GM18909 (cell line): ENCODE measurements at regions not wholly inside any gene's neighbourhood (a gene's known extent, or its start where the extent isn't known, plus 50 kb on each side); places are given as distances from the start of the nearest gene placed in this dataset.
"Not testable (repeated sequence)": the region's sequence is repeated elsewhere in the genome, so short reads cannot be mapped to it uniquely, and the experiment has no call there.

Source experiments
- ATAC-seq: cut with Tn5 transposase; IDR thresholded peaks from one replicate; pipeline ENCODE4 v1.9.1; 2021; ENCODE audit warnings: mild to moderate bottlenecking; ENCODE audit not compliant: unreplicated experiment, poor library complexity

DNA sequence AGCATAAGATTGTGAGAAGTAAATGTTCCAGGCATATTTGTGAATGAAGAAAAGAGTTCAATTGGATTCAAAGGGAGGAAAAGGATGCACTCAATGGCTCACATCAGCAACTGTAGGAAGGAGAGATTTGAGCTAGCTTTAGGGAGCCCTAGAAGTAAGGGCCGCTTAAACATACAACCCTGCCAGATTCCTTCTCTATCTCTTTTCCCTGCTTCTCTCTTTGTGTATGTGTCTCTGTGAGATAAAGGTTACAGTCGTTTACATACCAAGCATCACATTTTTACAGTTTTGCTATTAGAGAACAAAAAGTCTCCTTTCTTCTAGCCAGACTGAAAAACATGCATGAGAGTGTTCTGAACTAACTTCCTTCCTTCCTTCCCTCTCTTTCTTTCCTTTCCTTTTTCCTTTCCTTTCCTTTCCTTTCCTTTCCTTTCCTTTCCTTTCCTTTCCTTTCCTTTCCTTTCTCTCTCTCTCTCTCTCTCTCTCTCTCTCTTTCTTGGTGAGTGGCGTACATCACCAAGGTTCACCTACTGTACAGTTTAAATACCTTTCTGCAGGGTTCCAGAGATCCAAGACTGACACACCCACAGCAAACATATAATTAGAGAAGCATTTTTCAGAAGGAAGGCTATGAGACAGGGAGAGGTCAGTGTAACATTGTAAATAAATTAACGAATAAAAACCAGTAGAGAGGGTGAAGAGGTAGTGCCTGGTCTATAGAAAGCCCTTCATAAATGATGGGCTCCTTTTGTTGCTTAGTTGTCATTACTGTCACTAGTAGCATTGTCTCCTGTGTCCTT, 240.4 kb downstream of the ARL4A start:
- ATAC-seq, result no peak

DNA sequence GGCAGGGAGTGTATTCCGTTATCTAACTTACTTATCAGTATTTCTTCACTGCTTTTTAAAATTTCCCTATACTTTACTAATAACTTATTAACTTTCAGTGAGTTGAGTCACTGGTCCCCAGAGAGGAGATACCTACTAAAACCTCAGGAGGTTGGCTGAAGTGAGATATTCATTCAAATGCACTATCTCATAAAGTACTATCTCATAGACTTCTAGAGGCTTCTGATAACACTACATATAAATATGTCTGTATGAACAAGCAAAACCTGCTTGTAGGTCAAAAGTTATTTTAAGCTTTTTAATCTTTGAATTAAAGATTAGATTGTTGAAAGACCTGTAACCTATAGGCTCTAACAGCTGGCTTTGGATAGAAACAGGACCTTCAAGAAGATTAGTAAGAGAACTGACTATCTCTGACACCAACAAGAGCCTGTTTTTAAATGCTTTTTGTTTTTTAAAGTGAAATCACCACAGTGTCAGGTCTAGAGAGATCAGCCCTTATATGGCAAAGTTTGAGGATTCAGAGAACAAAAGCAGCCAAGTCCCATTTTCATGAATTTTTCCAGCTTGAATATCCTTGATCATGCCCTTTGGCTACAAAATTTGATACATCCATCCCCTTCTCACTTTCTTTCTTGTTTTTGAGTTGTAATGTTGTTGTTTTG, 242.2 kb downstream of the ARL4A start:
- peak; percentile 69 for ATAC-seq

DNA sequence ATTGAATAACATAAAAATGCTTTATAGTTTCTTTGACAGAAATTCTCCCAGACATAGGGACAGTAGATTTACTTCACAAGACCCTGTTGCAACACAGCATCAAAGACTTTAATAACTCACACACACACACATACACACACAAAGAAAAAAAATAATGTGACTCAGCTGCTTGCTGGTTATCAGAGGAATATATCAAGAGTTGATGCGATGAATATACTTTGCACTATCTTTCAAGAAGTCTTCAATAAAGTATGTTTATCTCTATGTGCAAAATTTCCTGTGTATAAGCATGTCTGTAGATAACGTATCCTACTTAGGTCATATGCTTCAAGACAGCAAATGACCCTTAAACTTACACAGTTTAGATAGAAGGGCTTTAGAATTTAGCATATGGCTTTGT, 243.1 kb downstream of the ARL4A start:
- ATAC-seq, result no peak

DNA sequence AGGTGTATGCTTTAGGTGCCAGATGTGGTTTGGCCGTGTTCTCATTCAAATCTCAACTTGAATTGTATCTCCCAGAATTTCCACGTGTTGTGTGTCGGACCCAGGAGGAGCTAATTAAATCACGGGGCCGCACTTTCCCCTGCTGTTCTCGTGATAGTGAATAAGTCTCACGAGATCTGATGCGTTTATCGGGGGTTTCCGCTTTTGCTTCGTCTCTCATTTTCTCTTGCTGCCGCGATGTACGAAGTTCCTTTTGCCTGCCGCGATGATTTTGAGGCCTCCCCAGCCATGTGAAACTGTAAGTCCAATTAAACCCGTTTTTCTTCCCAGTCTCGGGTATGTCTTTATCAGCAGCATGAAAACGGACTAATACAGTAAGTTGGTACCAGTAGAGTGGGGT, 244.0 kb downstream of the ARL4A start:
- ATAC-seq, result not testable (repeated sequence)

DNA sequence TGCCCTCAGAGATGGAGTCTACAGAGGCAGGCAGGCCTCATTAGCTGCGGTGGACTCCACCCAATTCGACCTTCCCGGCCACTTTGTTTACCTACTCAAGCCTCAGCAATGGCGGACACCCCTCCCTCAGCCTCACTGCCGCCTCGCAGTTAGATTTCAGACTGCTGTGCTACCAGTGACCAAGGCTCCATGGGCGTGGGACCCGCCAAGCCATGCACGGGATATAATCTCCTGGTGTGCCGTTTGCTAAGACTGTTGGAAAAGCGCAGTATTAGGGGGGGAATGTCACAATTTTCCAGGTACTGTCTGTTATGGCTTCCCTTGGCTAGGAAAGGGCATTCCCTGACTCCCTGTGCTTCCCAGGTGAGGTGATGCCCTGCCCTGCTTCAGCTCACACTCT, 252.3 kb downstream of the ARL4A start:
- no peak for ATAC-seq

DNA sequence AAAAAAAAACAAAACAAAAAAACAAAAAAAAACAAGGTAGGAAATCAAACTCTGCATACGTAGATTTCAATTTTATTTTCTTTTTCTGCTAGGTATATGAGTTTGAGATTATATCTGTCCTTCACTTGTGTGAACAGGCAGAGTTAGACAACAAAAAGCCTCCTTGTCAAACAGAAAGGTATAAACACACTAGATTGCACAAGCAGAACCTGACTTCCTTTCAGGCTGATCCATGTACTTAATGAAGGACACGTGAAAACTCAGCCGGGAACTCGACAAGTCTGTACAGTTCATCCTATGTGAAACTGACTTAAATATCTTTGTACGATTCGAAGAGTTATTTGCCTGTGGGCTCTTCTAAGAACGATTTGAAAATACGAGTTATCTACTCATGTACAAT, 254.1 kb downstream of the ARL4A start:
- ATAC-seq, result no peak

DNA sequence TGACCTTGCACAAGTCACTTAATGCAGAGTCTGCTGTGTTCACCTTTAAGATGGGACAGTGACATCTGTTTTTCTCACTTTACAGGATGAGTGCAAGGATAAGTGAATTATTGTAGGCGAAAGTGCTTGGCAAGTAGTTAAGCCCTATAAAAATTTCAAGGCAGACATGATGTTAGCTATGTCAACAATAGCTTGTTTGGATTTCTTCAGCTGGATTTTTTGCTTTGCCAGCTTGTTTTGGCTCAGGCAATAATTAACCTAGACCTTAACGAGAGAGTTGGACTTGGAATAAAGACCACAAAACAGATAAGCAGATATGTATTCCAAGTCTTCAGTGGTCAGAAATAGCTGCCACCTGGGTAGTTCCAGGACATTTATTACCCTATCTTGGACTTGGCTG, 255.2 kb downstream of the ARL4A start:
- no peak for ATAC-seq

DNA sequence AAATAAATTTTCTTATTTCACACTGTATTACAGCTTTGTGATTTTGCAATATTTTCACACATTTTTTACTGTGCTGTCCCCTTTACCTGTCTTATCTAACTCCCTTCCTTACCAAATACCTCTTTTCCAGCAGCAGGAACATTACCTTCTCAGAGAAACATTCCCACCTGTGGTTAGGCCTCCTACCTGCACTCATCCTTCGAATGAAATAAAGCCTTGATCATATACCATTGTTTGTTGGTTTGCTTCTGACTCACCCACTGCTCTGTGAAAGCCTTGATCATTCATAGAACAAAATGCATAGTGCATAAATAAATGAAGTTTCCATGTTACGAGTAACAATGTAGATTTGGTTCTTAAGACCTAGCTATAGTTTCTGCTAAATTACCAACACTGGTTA, 256.3 kb downstream of the ARL4A start:
- ATAC-seq, result no peak

DNA sequence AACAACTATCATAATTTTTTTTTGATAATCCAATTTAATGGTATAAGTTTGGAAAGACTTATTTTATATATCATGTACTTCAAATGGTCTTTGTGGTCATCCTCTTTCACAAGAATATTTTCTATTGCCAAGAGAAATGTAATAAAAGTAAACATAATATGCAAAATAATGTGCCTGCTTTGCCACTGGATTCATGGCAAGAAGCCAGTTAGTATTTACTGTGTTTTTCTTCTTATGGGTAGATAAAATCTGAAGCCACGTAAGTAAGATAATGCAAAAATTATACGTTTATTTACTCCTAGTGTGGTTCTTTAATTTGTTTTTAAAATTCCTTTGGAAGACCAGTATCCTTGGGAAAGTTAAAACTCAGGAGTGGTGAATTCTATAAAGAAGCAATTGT, 258.5 kb downstream of the ARL4A start:
- ATAC-seq, result no peak

DNA sequence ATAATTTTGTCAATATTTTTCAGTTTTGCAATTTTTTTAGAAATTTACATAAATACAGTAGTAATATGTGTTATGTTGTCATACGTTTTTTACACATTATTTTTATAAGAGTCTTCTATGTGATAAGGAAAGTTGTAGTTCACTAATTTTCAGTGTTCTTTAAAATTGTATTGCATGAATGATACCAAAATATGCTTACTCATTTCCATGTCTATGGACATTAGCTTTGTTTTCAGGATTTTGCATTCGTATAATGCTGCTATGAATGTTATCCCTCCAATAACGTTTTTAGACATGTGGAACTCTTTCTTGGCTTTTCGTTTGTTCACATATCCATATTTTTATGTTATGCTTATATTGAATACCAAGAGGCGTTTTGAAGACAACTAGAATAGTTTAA, 260.0 kb downstream of the ARL4A start:
- no peak for ATAC-seq

DNA sequence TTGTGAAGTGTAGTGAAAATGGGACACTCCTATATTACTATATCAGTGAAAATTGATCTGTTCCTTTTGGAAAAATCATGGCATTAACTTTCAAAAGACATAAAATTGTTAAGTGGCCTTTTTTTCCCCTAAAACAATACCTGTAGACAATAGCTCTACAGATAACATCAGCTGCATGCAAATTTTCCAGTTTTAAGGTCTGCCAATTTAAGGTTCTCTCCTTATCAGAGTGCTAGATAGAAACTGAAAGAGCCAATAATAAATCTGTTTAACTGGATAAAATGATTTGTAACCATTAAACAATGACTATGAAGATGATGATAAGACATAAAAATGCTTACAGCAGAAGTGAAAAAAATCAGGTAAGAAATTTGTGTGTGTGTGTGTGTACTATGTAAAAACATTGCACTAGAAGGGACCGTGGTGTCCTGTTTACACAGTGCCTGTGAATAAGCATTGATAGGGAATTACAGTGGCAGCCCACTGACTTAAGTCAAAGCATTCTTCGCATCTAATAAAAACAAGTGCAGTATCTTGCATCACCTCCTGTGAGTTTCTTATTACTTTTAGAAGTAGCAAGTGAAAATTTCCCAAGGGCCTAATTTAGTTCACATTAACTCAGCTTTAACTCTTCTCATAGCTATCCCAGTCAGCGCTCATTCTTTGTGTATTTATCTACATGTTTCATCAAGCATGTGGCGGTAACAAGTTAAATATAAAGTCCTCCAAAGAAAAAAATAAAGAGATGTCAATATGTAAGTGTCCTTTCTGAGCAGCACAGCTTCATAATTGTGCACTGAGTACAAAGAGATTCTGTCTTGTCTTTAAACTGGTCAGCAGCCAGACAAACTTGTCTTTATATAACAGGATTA, 261.9 kb downstream of the ARL4A start:
- ATAC-seq, result no peak

DNA sequence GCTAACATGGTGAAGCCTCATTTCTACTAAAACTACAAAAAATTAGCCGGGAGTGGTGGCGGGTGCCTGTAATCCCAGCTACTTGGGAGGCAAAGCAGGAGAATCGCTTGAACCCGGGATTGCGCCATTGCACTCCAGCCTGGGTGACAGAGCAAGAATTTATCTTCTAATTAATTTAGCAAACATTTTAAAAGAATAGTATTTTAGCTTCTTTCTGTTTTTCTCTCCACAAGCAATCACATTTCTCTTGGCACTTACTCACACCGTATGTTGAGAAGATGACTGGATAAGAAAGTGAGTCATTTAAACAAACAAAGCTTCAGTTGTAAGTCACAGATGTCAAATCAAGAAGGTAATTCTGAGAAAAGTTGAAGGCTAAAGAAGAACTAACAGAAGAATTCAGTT, 264.0 kb downstream of the ARL4A start:
- ATAC-seq, result no peak

DNA sequence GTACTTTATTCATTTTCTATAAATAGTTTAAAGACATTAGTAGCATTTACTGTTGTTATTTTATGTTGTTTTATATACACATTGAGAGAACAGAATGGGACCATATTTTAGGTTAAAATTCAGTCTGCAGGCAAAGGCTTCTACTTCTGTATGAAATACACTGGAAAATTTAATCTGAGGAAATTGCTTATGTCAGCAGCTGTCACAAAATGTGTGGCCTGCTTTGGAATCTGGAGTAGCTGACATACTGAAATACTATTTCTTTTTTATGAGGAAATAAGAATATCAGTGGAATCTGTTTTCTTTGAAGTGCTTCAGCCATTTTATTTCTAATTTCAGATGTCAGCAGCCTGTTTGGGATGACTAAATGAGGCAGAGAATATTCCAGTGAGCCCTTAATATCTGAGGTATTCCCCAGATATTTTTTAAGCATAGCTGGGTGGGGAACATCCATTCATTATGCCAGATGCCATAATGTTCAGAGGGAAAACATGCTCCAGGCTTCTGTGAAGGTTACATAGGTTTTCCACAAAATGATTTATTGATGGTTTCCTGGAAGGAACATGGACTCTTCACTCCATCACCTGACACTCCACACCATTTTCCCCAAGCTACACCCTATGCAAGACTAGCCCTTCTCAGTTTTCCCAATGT, 267.1 kb downstream of the ARL4A start:
- no peak for ATAC-seq

DNA sequence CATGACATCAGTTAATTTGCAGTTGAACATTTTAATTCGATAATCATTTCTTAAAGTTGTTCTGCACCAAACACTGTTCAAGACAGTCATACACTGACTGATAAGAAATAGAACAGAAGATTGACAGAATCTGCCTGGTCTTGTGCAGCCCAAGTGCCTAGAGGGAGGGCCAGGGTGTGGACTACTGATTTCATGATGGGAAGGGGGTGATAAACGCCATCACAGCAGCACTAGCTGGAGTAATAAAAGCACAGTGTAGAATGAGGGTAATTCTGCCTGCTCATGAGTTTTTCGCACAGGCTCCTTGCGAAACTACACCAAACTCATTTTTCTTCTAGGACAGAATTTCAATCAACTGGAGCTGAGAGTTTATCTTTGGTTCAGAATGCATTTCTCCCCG, 270.1 kb downstream of the ARL4A start:
- ATAC-seq, result no peak

DNA sequence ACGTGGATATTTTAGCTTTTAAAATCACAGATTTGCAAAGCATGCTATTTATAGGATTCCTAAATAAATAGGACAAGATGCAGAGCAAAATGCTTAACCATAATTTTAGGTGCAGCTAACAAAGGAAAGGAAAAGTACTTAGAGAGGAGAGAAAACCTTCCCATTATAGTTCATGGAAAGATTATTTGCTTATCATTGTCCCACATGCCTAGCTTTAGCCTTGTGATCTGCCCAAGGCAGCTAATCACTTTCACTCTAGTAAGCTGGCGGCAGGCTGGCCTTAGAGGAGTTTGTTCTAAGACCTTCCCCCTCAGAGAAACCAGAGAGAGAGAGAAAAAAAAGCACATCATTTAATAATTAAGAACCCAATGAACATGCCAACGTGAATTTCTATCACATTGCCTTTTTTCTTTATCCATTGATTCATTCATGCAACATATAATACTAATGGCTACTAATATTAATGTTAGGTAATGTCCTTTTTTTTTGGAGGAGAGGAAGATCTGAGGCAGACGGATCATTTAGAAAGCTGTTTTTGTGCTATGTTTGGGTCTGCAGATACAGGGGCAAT, 274.6 kb downstream of the ARL4A start:
- ATAC-seq, result no peak

DNA sequence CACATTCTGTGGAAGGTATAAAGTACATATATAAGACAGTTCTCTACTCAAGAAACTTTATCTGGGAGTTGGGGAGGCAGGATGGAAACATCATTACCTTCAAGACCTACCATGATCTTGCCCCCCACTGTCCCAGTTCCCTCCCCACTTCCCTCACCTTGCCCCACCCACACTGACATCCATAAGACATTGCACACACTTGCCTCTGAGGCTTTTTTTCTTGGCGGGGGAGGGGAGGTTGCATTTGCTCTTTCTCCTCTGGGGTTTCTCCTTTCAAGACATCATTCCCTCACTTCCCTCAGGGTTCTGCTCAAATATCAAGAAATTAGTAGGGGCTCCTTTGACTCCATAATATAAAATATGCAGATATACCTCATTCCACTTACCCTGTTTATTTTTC, 276.0 kb downstream of the ARL4A start:
- ATAC-seq, result no peak

DNA sequence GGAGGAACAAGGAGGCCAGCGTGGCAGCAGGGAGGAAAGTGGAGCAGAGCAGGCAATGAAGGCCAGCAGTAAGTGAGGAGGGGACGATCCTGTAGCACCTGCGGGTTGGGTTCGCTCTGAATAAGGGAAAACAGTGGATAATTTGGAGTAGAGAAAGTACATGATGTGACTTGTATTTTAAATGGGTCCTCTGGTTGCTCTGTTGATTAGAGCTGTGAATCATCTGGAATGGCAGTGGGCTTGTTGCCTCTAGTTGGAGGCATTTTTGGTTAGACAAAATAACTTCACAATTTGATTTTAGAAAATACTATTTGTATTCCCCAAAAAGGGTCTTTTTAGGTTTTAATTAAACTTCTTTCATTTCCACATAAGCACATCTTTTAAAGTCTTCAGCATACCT, 277.4 kb downstream of the ARL4A start:
- ATAC-seq, result no peak

DNA sequence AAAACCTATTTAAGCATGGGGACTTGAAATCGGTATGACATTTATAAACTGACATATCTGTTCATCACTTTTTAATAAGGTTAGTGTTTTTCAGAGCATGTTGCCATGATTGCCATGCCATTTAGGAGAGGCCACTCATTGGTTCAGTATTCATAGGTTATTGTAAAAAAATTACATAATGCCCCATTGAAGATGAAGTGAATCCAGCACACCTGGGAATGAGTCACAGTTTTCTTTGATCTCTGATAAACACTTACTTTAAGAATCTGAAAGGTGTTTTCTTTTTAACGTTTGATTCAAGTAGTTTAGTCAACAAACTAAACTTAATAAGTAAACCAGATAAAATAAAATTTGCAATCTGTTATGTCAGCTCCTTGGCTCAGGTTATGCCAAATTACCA, 278.3 kb downstream of the ARL4A start:
- ATAC-seq, result no peak

DNA sequence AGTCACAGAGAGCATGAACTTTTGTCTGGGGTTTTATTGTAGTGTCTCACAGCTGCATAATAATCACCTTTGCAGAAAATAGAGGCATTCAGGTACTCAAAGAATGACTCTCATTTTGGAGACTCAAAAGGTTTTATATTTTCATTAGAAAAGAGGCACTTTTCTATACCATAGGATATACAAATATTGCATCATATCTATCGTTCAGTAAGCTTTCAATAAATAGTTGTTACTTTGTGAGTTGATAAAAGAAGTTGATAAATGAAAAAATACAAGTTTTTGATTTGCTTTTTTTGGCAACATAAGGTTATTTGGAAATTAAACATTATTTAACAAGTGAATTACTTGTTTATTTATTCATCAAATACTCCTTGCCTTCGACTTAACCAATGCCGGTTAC, 279.9 kb downstream of the ARL4A start:
- no peak for ATAC-seq

DNA sequence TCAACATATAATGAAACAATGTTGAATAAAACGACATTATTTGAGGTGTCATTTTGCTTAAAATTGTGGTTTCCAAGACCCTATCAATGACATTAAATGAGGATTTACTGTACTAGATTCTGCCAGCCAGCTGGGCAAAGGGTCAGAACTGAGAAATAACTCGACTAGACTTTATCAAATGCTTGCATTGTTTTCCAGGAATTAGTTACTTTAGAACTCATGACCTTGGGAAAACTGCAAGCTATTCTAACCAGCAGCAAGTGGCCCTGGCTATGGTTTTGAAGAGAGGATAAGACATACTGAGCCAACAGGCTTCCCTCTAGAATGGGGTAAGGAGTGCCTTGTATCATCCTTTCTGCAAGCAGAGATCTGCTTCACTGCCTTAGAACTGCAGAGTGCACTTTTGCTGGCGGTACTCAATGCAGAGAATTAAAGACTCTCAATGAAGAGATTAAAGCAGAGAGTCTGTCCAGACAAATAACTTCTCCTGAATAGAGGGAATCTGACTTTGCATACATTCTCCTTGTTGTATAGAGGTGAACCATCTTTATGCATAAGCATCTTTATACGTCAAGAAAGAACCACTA, 281.5 kb downstream of the ARL4A start:
- no peak for ATAC-seq
